HEK293T (cell line): ENCODE measurements at regions not wholly inside any gene's neighbourhood (a gene's known extent, or its start where the extent isn't known, plus 50 kb on each side); places are given as distances from the start of the nearest gene placed in this dataset.

Experiments used
- FOXK2 ChIP-seq: fragments of 450-650 bp; IDR thresholded peaks from 2 replicates; pipeline ENCODE4 v1.6.1; 2016; ENCODE audit warnings: mild to moderate bottlenecking
- FOXM1 ChIP-seq: fragments of 450-650 bp; IDR thresholded peaks from 2 replicates; pipeline ENCODE4 v1.6.1; 2017; ENCODE audit warnings: mild to moderate bottlenecking, borderline replicate concordance
- L3MBTL2 ChIP-seq: fragments of 450-650 bp; conservative IDR thresholded peaks from 2 replicates; pipeline ENCODE4 v1.6.1; 2016; ENCODE audit warnings: mild to moderate bottlenecking
- NFRKB ChIP-seq: fragments of 450-650 bp; IDR thresholded peaks from 2 replicates; pipeline ENCODE4 v1.6.1; 2016; ENCODE audit warnings: mild to moderate bottlenecking, moderate library complexity
- SP1 ChIP-seq: fragments of 450-650 bp; IDR thresholded peaks from 2 replicates; pipeline ENCODE4 v1.6.1; 2017
- TARDBP ChIP-seq: fragments of 450-650 bp; IDR thresholded peaks from 2 replicates; pipeline ENCODE4 v1.6.1; 2016

GRCh38 chr16:16917191-16917785 is 538.3 kb downstream of the NPIPA7 start:
- no peak for TF ChIP-seq SP1
- no peak for TF ChIP-seq L3MBTL2
- TF ChIP-seq NFRKB: no peak
- no peak for TF ChIP-seq FOXM1
- no peak for TF ChIP-seq TARDBP
- TF ChIP-seq FOXK2: no peak
